ENCODE measurements at regions not wholly inside any gene's neighbourhood (a gene's known extent, or its start where the extent isn't known, plus 50 kb on each side); places are given as distances from the start of the nearest gene placed in this dataset.

- TF ChIP-seq CTCF (IDR thresholded peaks at IDR 0.05): no peak
- no peak for TF ChIP-seq POLR2A (IDR thresholded peaks at IDR 0.05)
These were observed 201.9 kb upstream of the NT5C1B start for GRCh38 chr2:18791172-18791797.
